GM23338 (cell line): ENCODE measurements at regions not wholly inside any gene's neighbourhood (a gene's known extent, or its start where the extent isn't known, plus 50 kb on each side); places are given as distances from the start of the nearest gene placed in this dataset.

Source experiments
- ATAC-seq: fragments of 200-7000 bp; cut with Tn5 transposase; 3 replicates; pipeline ENCODE4 v1.9.1; 2020
- DNase-seq: peaks from one replicate; pipeline ENCODE4 v3.0.0-alpha.2; 2015; ENCODE audit warnings: low spot score
- H2AFZ ChIP-seq: fragments of 200-600 bp; sonication (generic); 2 replicates; pipeline ENCODE4 v1.8.0; 2016; ENCODE audit warnings: antibody characterized with exemption, mild to moderate bottlenecking, moderate library complexity
- H3F3A ChIP-seq: fragments of 200-600 bp; sonication (generic); replicated peaks from 2 replicates; pipeline ENCODE4 v1.8.0; 2017; ENCODE audit warnings: antibody characterized with exemption, mixed run types, low read depth
- H3K27ac ChIP-seq: fragments of 200-600 bp; sonication (generic); 2 replicates; pipeline ENCODE4 v1.6.1; 2016; ENCODE audit warnings: low read depth
- H3K27me3 ChIP-seq: fragments of 200-600 bp; sonication (generic); 2 replicates; pipeline ENCODE4 v1.8.0; 2016; ENCODE audit warnings: mild to moderate bottlenecking, mixed run types, moderate library complexity; ENCODE audit not compliant: insufficient read depth
- H3K36me3 ChIP-seq: fragments of 200-600 bp; sonication (generic); 2 replicates; pipeline ENCODE4 v1.8.0; 2016; ENCODE audit warnings: mild to moderate bottlenecking; ENCODE audit not compliant: insufficient read depth
- H3K4me1 ChIP-seq: fragments of 200-600 bp; sonication (generic); 2 replicates; pipeline ENCODE4 v1.8.0; 2016; ENCODE audit warnings: mild to moderate bottlenecking, moderate library complexity; ENCODE audit not compliant: insufficient read depth
- H3K4me2 ChIP-seq: fragments of 200-600 bp; sonication (generic); 2 replicates; pipeline ENCODE4 v1.7.1; 2017; ENCODE audit warnings: mixed run types
- H3K4me3 ChIP-seq: fragments of 200-600 bp; sonication (generic); 2 replicates; pipeline ENCODE4 v1.6.1; 2016; ENCODE audit warnings: mixed run types
- H3K79me2 ChIP-seq: fragments of 200-600 bp; sonication (generic); replicated peaks from 2 replicates; pipeline ENCODE4 v1.8.0; 2017; ENCODE audit warnings: mild to moderate bottlenecking; ENCODE audit not compliant: insufficient read depth
- H3K9me2 ChIP-seq: fragments of 200-600 bp; sonication (generic); 2 replicates; pipeline ENCODE4 v1.8.0; 2017; ENCODE audit not compliant: insufficient read depth
- H4K20me1 ChIP-seq: fragments of 200-600 bp; sonication (generic); replicated peaks from 2 replicates; pipeline ENCODE4 v1.8.0; 2017; ENCODE audit warnings: mild to moderate bottlenecking; ENCODE audit not compliant: insufficient read depth
- H3K27ac Mint-ChIP-seq: 2 replicates; pipeline ENCODE4 v1.8.0; 2020; ENCODE audit warnings: inconsistent platforms, mild to moderate bottlenecking, moderate library complexity, mixed read lengths
- H3K27me3 Mint-ChIP-seq: 3 replicates; pipeline ENCODE4 v1.8.0; 2022; ENCODE audit warnings: low read depth, mild to moderate bottlenecking, moderate library complexity, mixed read lengths, inconsistent platforms; ENCODE audit not compliant: insufficient read depth, poor library complexity
- H3K36me3 Mint-ChIP-seq: 3 replicates; pipeline ENCODE4 v1.8.0; 2021; ENCODE audit warnings: low read depth, mild to moderate bottlenecking, inconsistent platforms, moderate library complexity, mixed read lengths
- H3K4me1 Mint-ChIP-seq: 3 replicates; pipeline ENCODE4 v1.8.0; 2020; ENCODE audit warnings: mild to moderate bottlenecking, inconsistent platforms, mixed read lengths
- H3K4me3 Mint-ChIP-seq: 3 replicates; pipeline ENCODE4 v1.8.0; 2021; ENCODE audit warnings: moderate library complexity, mild to moderate bottlenecking, inconsistent platforms, mixed read lengths
- H3K9me3 Mint-ChIP-seq: 3 replicates; pipeline ENCODE4 v1.8.0; 2020; ENCODE audit warnings: moderate library complexity, mild to moderate bottlenecking, inconsistent platforms, mixed read lengths
- EZH2 ChIP-seq: fragments of 200-600 bp; sonication (generic); IDR thresholded peaks from one replicate; pipeline ENCODE4 v1.8.0; 2017; ENCODE audit warnings: antibody characterized with exemption, mild to moderate bottlenecking, low read depth; ENCODE audit not compliant: unreplicated experiment
- EZH2phosphoT487 ChIP-seq: fragments of 200-600 bp; sonication (generic); IDR thresholded peaks from one replicate; pipeline ENCODE4 v1.8.1; 2018; ENCODE audit warnings: antibody characterized with exemption; ENCODE audit not compliant: unreplicated experiment
- REST ChIP-seq: IDR thresholded peaks from one replicate; pipeline ENCODE4 v1.6.1; 2018; ENCODE audit warnings: antibody characterized with exemption; ENCODE audit not compliant: unreplicated experiment
- ZNF331 ChIP-seq: fragments of 250-450 bp; sonication (Bioruptor Pico); IDR thresholded peaks from 2 replicates; pipeline ENCODE4 v1.5.0; 2020; ENCODE audit warnings: low read depth, mild to moderate bottlenecking, moderate library complexity
- ZNF462 ChIP-seq: fragments of 250-450 bp; sonication (Bioruptor Pico); IDR thresholded peaks from 2 replicates; pipeline ENCODE4 v1.5.0; 2020; ENCODE audit warnings: mild to moderate bottlenecking, moderate library complexity
- TF ChIP-seq, protein P1 (sequence below): IDR thresholded peaks from 2 replicates; pipeline ENCODE4 v1.6.1; 2016; ENCODE audit warnings: antibody characterized with exemption

- Mint-ChIP-seq H3K27ac (no peak overlapping the region), H3K4me1 (peaks cover 19% of the 10 kb centered on the region), H3K27me3 (peaks cover 9% of the 10 kb centered on the region), H3K9me3 (no peaks in the 10 kb centered on the region), H3K36me3 (no peaks in the 10 kb centered on the region), H3K4me3 (no peak overlapping the region)
- no peak overlapping the region for H3K4me2 ChIP-seq
- DNase-seq (no peak), ATAC-seq (no peak)
- H3K4me3 ChIP-seq = no peak overlapping the region
- no peak overlapping the region for H3K27ac ChIP-seq
- no peaks in the 10 kb centered on the region for H3K9me2 ChIP-seq
- no peaks in the 10 kb centered on the region for H4K20me1 ChIP-seq
- no peaks in the 10 kb centered on the region for H3K79me2 ChIP-seq
- no peaks in the 10 kb centered on the region for H3F3A ChIP-seq
- no peaks in the 10 kb centered on the region for H3K27me3 ChIP-seq
- H3K36me3 ChIP-seq = no peaks in the 10 kb centered on the region
- no peak overlapping the region for H2AFZ ChIP-seq
- no peak for TF ChIP-seq EZH2
- TF ChIP-seq, protein P1, sequence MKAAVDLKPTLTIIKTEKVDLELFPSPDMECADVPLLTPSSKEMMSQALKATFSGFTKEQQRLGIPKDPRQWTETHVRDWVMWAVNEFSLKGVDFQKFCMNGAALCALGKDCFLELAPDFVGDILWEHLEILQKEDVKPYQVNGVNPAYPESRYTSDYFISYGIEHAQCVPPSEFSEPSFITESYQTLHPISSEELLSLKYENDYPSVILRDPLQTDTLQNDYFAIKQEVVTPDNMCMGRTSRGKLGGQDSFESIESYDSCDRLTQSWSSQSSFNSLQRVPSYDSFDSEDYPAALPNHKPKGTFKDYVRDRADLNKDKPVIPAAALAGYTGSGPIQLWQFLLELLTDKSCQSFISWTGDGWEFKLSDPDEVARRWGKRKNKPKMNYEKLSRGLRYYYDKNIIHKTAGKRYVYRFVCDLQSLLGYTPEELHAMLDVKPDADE = no peak
- TF ChIP-seq EZH2phosphoT487 = no peak
- no peak for TF ChIP-seq ZNF462 (CRISPR knock-in tag)
- no peak for TF ChIP-seq REST
- no peak for TF ChIP-seq ZNF331 (CRISPR knock-in tag)
- peaks cover 5% of the 10 kb centered on the region; the same call in 1 of the 2 replicates for H3K4me1 ChIP-seq
Measured at GRCh38 chr4:24417206-24417605, 167.1 kb downstream of the DHX15 start.
